GM04504 (cell line): ENCODE measurements at regions not wholly inside any gene's neighbourhood (a gene's known extent, or its start where the extent isn't known, plus 50 kb on each side); places are given as distances from the start of the nearest gene placed in this dataset.
"Not testable (repeated sequence)": the region's sequence is repeated elsewhere in the genome, so short reads cannot be mapped to it uniquely, and the experiment has no call there.

Experiments
- DNase-seq: peaks from one replicate; pipeline ENCODE4 v3.0.0-alpha.2; 2012; ENCODE audit warnings: low read depth

GRCh38 chr5:28402590-28403301 is 1364.4 kb upstream of the CDH9 start:
- no peak for DNase-seq

GRCh38 chr5:28400076-28400475 is 1361.7 kb upstream of the CDH9 start:
- no peak for DNase-seq

- no peak for DNase-seq
These were observed 1360.8 kb upstream of the CDH9 start for GRCh38 chr5:28399211-28399610.

- DNase-seq = no peak
These were observed 1359.8 kb upstream of the CDH9 start for GRCh38 chr5:28398185-28398584.

GRCh38 chr5:28397502-28397941 is 1359.1 kb upstream of the CDH9 start:
- DNase-seq = no peak

- DNase-seq = no peak
These were observed 1352.9 kb upstream of the CDH9 start for GRCh38 chr5:28391277-28391676.

GRCh38 chr5:28390341-28390740 is 1352.0 kb upstream of the CDH9 start:
- no peak for DNase-seq

GRCh38 chr5:28389727-28390126 is 1351.3 kb upstream of the CDH9 start:
- not testable (repeated sequence) for DNase-seq

- no peak for DNase-seq
These were observed 1350.0 kb upstream of the CDH9 start for GRCh38 chr5:28388428-28388827.

GRCh38 chr5:28386712-28387111 is 1348.3 kb upstream of the CDH9 start:
- no peak for DNase-seq

GRCh38 chr5:28380167-28380566 is 1341.8 kb upstream of the CDH9 start:
- DNase-seq = no peak

- DNase-seq = no peak
These were observed 1336.1 kb upstream of the CDH9 start for GRCh38 chr5:28374492-28374967.

GRCh38 chr5:28370896-28371295 is 1332.5 kb upstream of the CDH9 start:
- no peak for DNase-seq

- DNase-seq = no peak
These were observed 1331.0 kb upstream of the CDH9 start for GRCh38 chr5:28369418-28369817.

GRCh38 chr5:28355831-28356230 is 1317.4 kb upstream of the CDH9 start:
- DNase-seq = no peak

GRCh38 chr5:28346696-28347095 is 1308.3 kb upstream of the CDH9 start:
- no peak for DNase-seq

GRCh38 chr5:28344836-28345433 is 1306.5 kb upstream of the CDH9 start:
- no peak for DNase-seq

GRCh38 chr5:28329176-28329575 is 1290.8 kb upstream of the CDH9 start:
- DNase-seq = no peak

GRCh38 chr5:28328681-28329080 is 1290.3 kb upstream of the CDH9 start:
- DNase-seq = no peak

- no peak for DNase-seq
These were observed 1285.8 kb upstream of the CDH9 start for GRCh38 chr5:28324174-28324573.

GRCh38 chr5:28313953-28314352 is 1275.6 kb upstream of the CDH9 start:
- DNase-seq = no peak

- no peak for DNase-seq
These were observed 1275.0 kb upstream of the CDH9 start for GRCh38 chr5:28313321-28313951.

GRCh38 chr5:28310696-28311095 is 1272.3 kb upstream of the CDH9 start:
- DNase-seq = no peak
